IMR-90 (cell line): ENCODE measurements at regions not wholly inside any gene's neighbourhood (a gene's known extent, or its start where the extent isn't known, plus 50 kb on each side); places are given as distances from the start of the nearest gene placed in this dataset.
A peak's percentile ranks its signal among the peaks of the same experiment; 100 is the strongest.

Experiments used
- ATAC-seq: fragments of 200-7000 bp; cut with Tn5 transposase; 2 replicates; pipeline ENCODE4 v1.9.1; 2020; ENCODE audit warnings: low read depth, mild to moderate bottlenecking, moderate library complexity
- BruUV-seq: library from RNA; stranded (reverse); fragments of 400-500 nt; replicated peaks from 2 replicates; lab custom pipeline; 2021; lab: Mats Ljungman, UMichigan
- CTCF ChIA-PET: fragments of 300-600 bp; formaldehyde crosslinking; extraction: SDS; loops from one replicate; lab custom pipeline; 2021; ENCODE audit warnings: antibody characterized with exemption; lab: Yijun Ruan, JAX
- POLR2A ChIA-PET: fragments of 300-600 bp; sonication (Branson Sonifier 250); formaldehyde crosslinking; loops from one replicate; lab custom pipeline; 2022; ENCODE audit warnings: antibody characterized with exemption; ENCODE audit not compliant: unreplicated experiment; lab: Charles Lee
- DNase-seq: peaks from one replicate; pipeline ENCODE4 v3.0.0; 2013
- H2AFZ ChIP-seq: replicated peaks from 2 replicates; pipeline ENCODE3; 2013; ENCODE audit warnings: low read length, mild to moderate bottlenecking; ENCODE audit not compliant: poor library complexity
- H2AK5ac ChIP-seq: 2 replicates; pipeline ENCODE4 v1.6.1; 2013; ENCODE audit warnings: low read depth, low read length, inconsistent platforms
- H2AK9ac ChIP-seq: replicated peaks from 2 replicates; pipeline ENCODE3; 2013; ENCODE audit warnings: mild to moderate bottlenecking, low read depth, low read length, moderate library complexity; ENCODE audit not compliant: poor library complexity
- H2BK120ac ChIP-seq: 2 replicates; pipeline ENCODE4 v1.6.1; 2013; ENCODE audit warnings: low read depth, low read length, inconsistent platforms
- H2BK15ac ChIP-seq: 3 replicates; pipeline ENCODE4 v1.6.1; 2013; ENCODE audit warnings: low read depth, low read length, inconsistent platforms
- H2BK20ac ChIP-seq: 2 replicates; pipeline ENCODE4 v1.6.1; 2013; ENCODE audit warnings: low read depth, mild to moderate bottlenecking, inconsistent platforms, low read length, moderate library complexity
- H2BK5ac ChIP-seq: 2 replicates; pipeline ENCODE4 v1.6.1; 2013; ENCODE audit warnings: mild to moderate bottlenecking, low read depth, low read length, inconsistent platforms; ENCODE audit not compliant: poor library complexity, severe bottlenecking
- H3K14ac ChIP-seq: replicated peaks from 2 replicates; pipeline ENCODE4 v1.6.1; 2013; ENCODE audit warnings: low read depth, low read length, inconsistent platforms
- H3K18ac ChIP-seq: 2 replicates; pipeline ENCODE4 v1.6.1; 2013; ENCODE audit warnings: low read depth, low read length, control low read depth
- H3K23ac ChIP-seq: 2 replicates; pipeline ENCODE4 v1.6.1; 2013; ENCODE audit warnings: low read depth, low read length, inconsistent platforms
- H3K27ac ChIP-seq: 2 replicates; pipeline ENCODE4 v1.5.1; 2013; ENCODE audit warnings: mild to moderate bottlenecking, control low read depth, low read length; ENCODE audit not compliant: insufficient read depth
- H3K27me3 ChIP-seq: 2 replicates; pipeline ENCODE4 v1.6.1; 2013; ENCODE audit warnings: low read length; ENCODE audit not compliant: control insufficient read depth, insufficient read depth
- H3K36me3 ChIP-seq: 2 replicates; pipeline ENCODE4 v1.6.1; 2013; ENCODE audit warnings: low read length, mixed read lengths; ENCODE audit not compliant: control insufficient read depth, insufficient read depth
- H3K4ac ChIP-seq: 2 replicates; pipeline ENCODE4 v1.6.1; 2013; ENCODE audit warnings: low read depth, low read length, inconsistent platforms
- H3K4me1 ChIP-seq: 2 replicates; pipeline ENCODE4 v1.6.1; 2013; ENCODE audit warnings: low read length, mixed read lengths; ENCODE audit not compliant: control insufficient read depth, insufficient read depth
- H3K4me2 ChIP-seq: 2 replicates; pipeline ENCODE4 v1.6.1; 2013; ENCODE audit warnings: low read depth, mild to moderate bottlenecking, control low read depth, low read length, moderate library complexity
- H3K4me3 ChIP-seq: 2 replicates; pipeline ENCODE4 v1.5.1; 2013; ENCODE audit warnings: low read depth, mild to moderate bottlenecking, control low read depth, low read length, moderate library complexity; ENCODE audit not compliant: insufficient read depth
- H3K56ac ChIP-seq: 2 replicates; pipeline ENCODE4 v1.6.1; 2013; ENCODE audit warnings: low read length, inconsistent platforms; ENCODE audit not compliant: insufficient read depth; ENCODE audit errors: extremely low read depth
- H3K79me1 ChIP-seq, 2 experiments: 2 replicates each; pipeline ENCODE4 v1.6.1; 2013; ENCODE audit warnings: low read length in 2 of 2, inconsistent platforms in 1 of 2, low read depth in 1 of 2
- H3K9ac ChIP-seq: 2 replicates; pipeline ENCODE4 v1.6.1; 2013; ENCODE audit warnings: low read depth, low read length, control low read depth
- H3K9me1 ChIP-seq: 2 replicates; pipeline ENCODE4 v1.6.1; 2013; ENCODE audit warnings: low read length, inconsistent platforms; ENCODE audit not compliant: insufficient read depth
- H3K9me3 ChIP-seq: 2 replicates; pipeline ENCODE4 v1.6.1; 2013; ENCODE audit warnings: low read length; ENCODE audit not compliant: control insufficient read depth, insufficient read depth
- H4K20me1 ChIP-seq: 2 replicates; pipeline ENCODE4 v1.6.1; 2013; ENCODE audit warnings: low read length, inconsistent platforms; ENCODE audit not compliant: insufficient read depth
- H4K5ac ChIP-seq: 2 replicates; pipeline ENCODE4 v1.6.1; 2013; ENCODE audit warnings: mild to moderate bottlenecking, low read depth, low read length, control low read depth
- H4K8ac ChIP-seq, 2 experiments: 2 replicates each; pipeline ENCODE4 v1.6.1; 2013; ENCODE audit warnings: low read depth in 2 of 2, low read length in 2 of 2, control low read depth in 1 of 2, inconsistent platforms in 1 of 2
- H4K91ac ChIP-seq: 2 replicates; pipeline ENCODE4 v1.6.1; 2013; ENCODE audit warnings: low read depth, low read length, inconsistent platforms; ENCODE audit not compliant: insufficient read depth
- CEBPB ChIP-seq: IDR thresholded peaks from 2 replicates; pipeline ENCODE4 v1.6.1; 2012; ENCODE audit warnings: low read depth, low read length, improper control_type of control experiment
- CHD1 ChIP-seq: IDR thresholded peaks from 2 replicates; pipeline ENCODE4 v1.6.1; 2012; ENCODE audit warnings: low read depth, low read length, improper control_type of control experiment
- RAD21 ChIP-seq: IDR thresholded peaks from 2 replicates; pipeline ENCODE4 v1.6.1; 2012; ENCODE audit warnings: low read length, improper control_type of control experiment
- RFX5 ChIP-seq: IDR thresholded peaks from 2 replicates; pipeline ENCODE4 v1.8.0; 2012; ENCODE audit warnings: low read depth, mild to moderate bottlenecking, low read length, moderate library complexity
- WGBS, 2 experiments: methylation state at CpG; one replicate each; pipeline versions ENCODE4 v1.1.5 to v1.1.7; 2013; ENCODE audit warnings: missing lambda C conversion rate in 2 of 2; ENCODE audit not compliant: insufficient read length in 1 of 2; ENCODE audit errors: extremely low coverage in 2 of 2; 5-methylcytosine and 5-hydroxymethylcytosine counted together
- dilution Hi-C: fragments of 300-500 bp; cut with HindIII; formaldehyde crosslinking; loops from one replicate; pipeline ENCODE4 v1.14.3; 2018; ENCODE audit warnings: low sequenced_read_pairs; ENCODE audit not compliant: unreplicated experiment
- in situ Hi-C: fragments of 300-500 bp; cut with MboI; formaldehyde crosslinking; loops from 3 replicates; pipeline ENCODE4 v1.14.3; 2019; ENCODE audit warnings: low sequenced_read_pairs, inconsistent platforms, mixed read lengths
- intact Hi-C: fragments of 100-400 bp; cut with micrococcal nuclease; formaldehyde crosslinking; loops from 2 replicates; pipeline ENCODE4 v1.10.0; 2022

DNA sequence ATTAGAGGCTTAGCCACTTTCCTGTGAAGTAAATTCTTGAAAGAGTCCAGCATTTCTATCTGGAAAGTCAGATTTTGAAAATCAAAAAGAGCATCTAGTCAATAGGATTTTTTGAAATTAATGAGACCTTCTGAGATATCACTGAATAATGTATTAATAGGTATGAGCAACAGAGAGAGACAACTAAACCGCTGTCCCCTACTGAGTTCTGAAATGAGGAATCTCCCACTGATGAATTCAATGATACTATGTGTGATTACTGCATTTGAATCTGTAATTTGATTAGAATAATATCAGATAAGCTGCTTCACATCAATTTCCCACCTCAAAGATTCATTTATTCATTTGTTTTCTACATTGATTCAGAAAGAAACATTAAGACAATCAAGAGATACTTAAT is 252.8 kb downstream of the TMX3 start:
- Histone ChIP-seq H4K20me1 (no peaks in the 10 kb centered on the region), H3K56ac (no peak overlapping the region), H3K14ac (no peak overlapping the region), H3K9me1 (no peaks in the 10 kb centered on the region), H3K27ac (peak overlapping the region; percentile 64; the same call in 1 of the 2 replicates), H2AK9ac (no peak overlapping the region), H2AK5ac (no peak overlapping the region), H3K9me3 (no peaks in the 10 kb centered on the region), H3K4me2 (no peak overlapping the region; the same call in 1 of the 2 replicates), H3K9ac (no peak overlapping the region), H4K8ac (no peak overlapping the region), H3K18ac (peak overlapping the region; percentile 95), H3K36me3 (no peaks in the 10 kb centered on the region), H2AFZ (no peak overlapping the region), H3K23ac (0 out of 2 replicates have a peak overlapping the region, but pooled peaks have one; percentile 1), H4K91ac (no peak overlapping the region), H3K27me3 (no peaks in the 10 kb centered on the region), H3K79me1 (no peaks in the 10 kb centered on the region), H4K5ac (peak overlapping the region; percentile 90), H2BK5ac (peak overlapping the region; percentile 84), H3K4me3 (no peak overlapping the region), H3K4me1 (peaks cover 9% of the 10 kb centered on the region), H2BK120ac (no peak overlapping the region), H3K4ac (no peak overlapping the region), H2BK15ac (0 out of 3 replicates have a peak overlapping the region, but pooled peaks have one; percentile 5), H2BK20ac (no peak overlapping the region)
- BruUV-seq = no TSS peak
- TF ChIP-seq CHD1 (no peak), RAD21 (no peak), CEBPB (no peak), RFX5 (no peak)
- ChIA-PET CTCF (no interaction called here), POLR2A (no interaction called here)
- in situ Hi-C loops = no loop called here
- intact Hi-C loops = no loop called here
- peak; percentile 7 for DNase-seq
- WGBS, 2 experiments = no CpG with 5 or more reads among the region's 1 CpG
- ATAC-seq = peak; percentile 58
- dilution Hi-C loops = no loop called here
